HG03342 (cell line): ENCODE measurements at regions not wholly inside any gene's neighbourhood (a gene's known extent, or its start where the extent isn't known, plus 50 kb on each side); places are given as distances from the start of the nearest gene placed in this dataset.
"Not testable (repeated sequence)": the region's sequence is repeated elsewhere in the genome, so short reads cannot be mapped to it uniquely, and the experiment has no call there.

Source experiments
- ATAC-seq: cut with Tn5 transposase; IDR thresholded peaks from one replicate; pipeline ENCODE4 v1.9.1; 2021; ENCODE audit warnings: mild to moderate bottlenecking, moderate library complexity; ENCODE audit not compliant: unreplicated experiment

GRCh38 chr6:104676679-104677078, 183.0 kb downstream of the HACE1 start:
- not testable (repeated sequence) for ATAC-seq

GRCh38 chr6:104675161-104675560, 184.6 kb downstream of the HACE1 start:
- not testable (repeated sequence) for ATAC-seq

- not testable (repeated sequence) for ATAC-seq
Measured at GRCh38 chr6:104673078-104673477, 186.6 kb downstream of the HACE1 start.

- not testable (repeated sequence) for ATAC-seq
Measured at GRCh38 chr6:104671591-104671891, 188.2 kb downstream of the HACE1 start.

- ATAC-seq = not testable (repeated sequence)
Measured at GRCh38 chr6:104670834-104671590, 188.7 kb downstream of the HACE1 start.

- no peak for ATAC-seq
Measured at GRCh38 chr6:104669483-104669882, 190.2 kb downstream of the HACE1 start.

GRCh38 chr6:104656235-104656634, 203.5 kb downstream of the HACE1 start:
- no peak for ATAC-seq

- no peak for ATAC-seq
Measured at GRCh38 chr6:104653781-104654180, 205.9 kb downstream of the HACE1 start.

GRCh38 chr6:104648347-104648746, 211.4 kb downstream of the HACE1 start:
- ATAC-seq = no peak

GRCh38 chr6:104644848-104645247, 214.9 kb downstream of the HACE1 start:
- ATAC-seq = no peak

- no peak for ATAC-seq
Measured at GRCh38 chr6:104642871-104643270, 216.8 kb downstream of the HACE1 start.

- no peak for ATAC-seq
Measured at GRCh38 chr6:104640761-104641160, 219.0 kb downstream of the HACE1 start.

- ATAC-seq = no peak
Measured at GRCh38 chr6:104640150-104640700, 219.5 kb downstream of the HACE1 start.

GRCh38 chr6:104639668-104640067, 220.1 kb downstream of the HACE1 start:
- peak; percentile 98 for ATAC-seq

- ATAC-seq = no peak
Measured at GRCh38 chr6:104638841-104639290, 220.9 kb downstream of the HACE1 start.

GRCh38 chr6:104633125-104633524, 226.6 kb downstream of the HACE1 start:
- ATAC-seq = no peak

GRCh38 chr6:104632588-104632987, 227.1 kb downstream of the HACE1 start:
- no peak for ATAC-seq

GRCh38 chr6:104630955-104631354, 228.8 kb downstream of the HACE1 start:
- ATAC-seq = no peak

- no peak for ATAC-seq
Measured at GRCh38 chr6:104630522-104630921, 229.2 kb downstream of the HACE1 start.

GRCh38 chr6:104629826-104630225, 229.9 kb downstream of the HACE1 start:
- no peak for ATAC-seq

- ATAC-seq = no peak
Measured at GRCh38 chr6:104625536-104625935, 234.2 kb downstream of the HACE1 start.

- ATAC-seq = no peak
Measured at GRCh38 chr6:104623052-104623690, 236.5 kb downstream of the HACE1 start.
